ENCODE measurements at regions not wholly inside any gene's neighbourhood (a gene's known extent, or its start where the extent isn't known, plus 50 kb on each side); places are given as distances from the start of the nearest gene placed in this dataset.
A peak's percentile ranks its signal among the peaks of the same experiment; 100 is the strongest.
"Not testable (repeated sequence)": the region's sequence is repeated elsewhere in the genome, so short reads cannot be mapped to it uniquely, and the experiment has no call there.

DNA sequence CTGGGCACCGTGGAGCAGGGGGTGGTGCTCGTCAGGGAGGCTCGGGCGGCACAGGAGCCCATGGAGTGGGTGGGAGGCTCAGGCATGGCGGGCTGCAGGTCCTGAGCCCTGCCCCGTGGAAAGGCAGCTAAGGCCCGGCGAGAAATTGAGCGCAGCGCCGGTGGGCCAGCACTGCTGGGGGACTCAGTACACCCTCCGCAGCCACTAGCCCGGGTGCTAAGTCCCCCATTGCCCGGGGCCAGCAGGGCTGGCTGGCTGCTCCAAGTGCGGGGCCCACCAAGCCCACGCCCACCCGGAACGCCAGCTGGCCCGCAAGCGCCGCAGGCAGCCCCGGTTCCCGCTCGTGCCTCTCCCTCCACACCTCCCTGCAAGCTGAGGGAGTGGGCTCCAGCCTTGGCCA is 216.3 kb downstream of the RAP2B start:
- not testable (repeated sequence) for DNase-seq

DNA sequence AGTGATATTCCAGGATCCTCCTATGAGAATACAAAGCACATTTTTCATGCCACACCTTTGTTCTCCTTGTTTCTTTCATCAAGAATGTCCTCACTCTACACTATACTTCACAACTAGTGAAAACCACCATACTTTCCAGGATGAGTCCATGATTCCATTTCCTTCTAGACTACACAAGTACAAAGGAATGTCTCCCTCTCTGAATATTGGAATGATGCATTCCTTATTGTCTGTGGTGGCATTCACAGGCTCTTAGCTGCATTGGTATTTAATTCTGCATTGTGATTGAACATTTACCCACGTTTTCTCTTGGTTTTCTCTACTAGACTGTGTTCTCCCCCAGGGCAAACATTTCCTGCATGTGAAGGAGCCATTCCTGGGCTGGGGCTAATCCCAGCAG is 217.5 kb downstream of the RAP2B start:
- no peak for DNase-seq

DNA sequence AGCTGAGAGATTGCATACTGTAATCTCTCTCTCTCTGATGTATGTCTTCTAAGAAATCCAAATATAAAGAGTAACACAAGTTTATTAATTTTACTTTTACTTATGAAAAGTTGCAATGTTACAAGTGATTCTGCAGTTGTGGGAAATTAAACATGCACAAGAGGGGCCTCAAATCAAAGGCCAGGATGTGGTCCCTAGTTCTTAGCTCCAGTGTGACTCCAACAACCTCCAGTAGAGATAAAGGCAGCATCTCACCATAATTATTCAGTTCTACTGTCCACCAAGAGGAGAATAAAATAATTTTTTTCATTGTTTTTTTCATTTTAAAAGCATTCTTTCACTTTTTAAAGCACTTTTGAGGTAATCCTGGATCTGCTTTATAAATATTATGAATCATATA is 223.3 kb downstream of the RAP2B start:
- no peak for DNase-seq

DNA sequence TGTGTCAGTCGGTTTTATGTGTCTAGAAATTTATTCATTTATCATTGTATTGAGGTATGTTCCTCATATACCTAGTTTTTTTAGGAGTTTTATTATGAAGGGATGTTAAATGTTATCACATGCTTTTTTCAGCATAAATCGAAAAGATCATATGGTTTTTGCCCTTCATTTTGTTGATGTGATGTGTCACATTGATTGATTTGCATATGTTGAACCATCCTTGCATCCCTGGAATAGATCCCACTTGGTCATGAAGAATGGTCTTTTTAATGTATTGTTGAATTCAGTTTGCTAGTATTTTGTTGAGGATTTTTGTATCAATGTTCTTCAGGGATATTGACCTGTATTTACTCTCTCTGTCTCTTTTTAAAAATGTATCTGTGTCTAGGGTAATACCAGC is 230.3 kb downstream of the RAP2B start:
- DNase-seq, result no peak

DNA sequence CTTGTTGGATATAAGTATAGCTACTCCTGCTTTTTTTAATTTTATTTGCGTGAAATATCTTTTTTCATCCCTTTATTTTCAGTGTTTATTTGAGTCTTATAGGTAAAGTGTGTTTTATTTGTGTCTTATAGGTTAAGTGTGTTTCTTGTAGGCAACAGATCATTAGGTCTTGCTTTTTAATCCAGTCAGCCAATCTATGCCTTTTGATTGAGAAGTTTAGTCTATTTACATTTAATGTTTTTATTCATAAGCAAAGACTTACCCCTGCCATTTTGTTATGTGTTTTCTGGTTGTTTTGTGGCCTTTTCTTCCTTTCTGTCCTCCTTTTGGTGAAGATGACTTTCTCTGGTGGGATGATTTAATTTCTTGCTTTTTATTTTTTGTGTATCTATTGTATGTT is 232.0 kb downstream of the RAP2B start:
- no peak for DNase-seq

DNA sequence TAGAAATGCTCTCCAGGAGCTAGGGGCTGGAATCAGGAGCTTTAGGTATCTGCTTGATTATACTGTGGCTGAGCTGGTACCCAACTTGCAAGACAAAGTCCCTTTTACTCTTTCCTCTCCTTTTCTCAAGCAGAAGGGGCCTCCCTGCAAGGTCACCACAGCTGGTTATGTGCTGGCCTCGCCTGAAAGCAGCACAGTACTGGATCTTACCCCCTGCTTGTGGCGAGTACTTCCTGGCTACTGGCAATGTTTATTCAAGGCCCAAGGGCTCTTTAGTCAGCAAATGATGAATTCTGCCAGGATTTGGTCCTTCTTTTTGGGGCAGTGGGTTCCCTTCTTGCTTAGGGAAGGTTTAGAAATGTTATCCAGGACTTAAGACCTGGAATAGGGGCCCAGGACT is 234.6 kb downstream of the RAP2B start:
- DNase-seq, result no peak

DNA sequence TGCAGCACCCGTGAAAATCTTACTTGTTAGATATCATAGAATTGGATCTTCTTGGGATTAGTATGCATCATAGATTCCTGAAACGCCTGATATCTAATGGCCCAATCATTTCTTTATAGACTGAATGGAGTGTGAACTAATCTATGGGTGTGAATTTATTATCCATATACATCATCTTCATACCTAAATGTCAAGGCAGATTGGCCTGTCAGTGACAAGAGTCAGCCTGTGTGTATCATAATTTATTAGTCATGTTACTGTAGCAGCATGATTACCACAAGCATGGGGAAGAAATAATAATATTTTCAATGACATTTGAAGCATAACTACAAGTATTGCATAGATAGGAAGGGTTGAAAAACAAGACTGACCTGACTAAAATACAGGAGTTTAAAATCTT is 235.8 kb downstream of the RAP2B start:
- DNase-seq, result no peak

DNA sequence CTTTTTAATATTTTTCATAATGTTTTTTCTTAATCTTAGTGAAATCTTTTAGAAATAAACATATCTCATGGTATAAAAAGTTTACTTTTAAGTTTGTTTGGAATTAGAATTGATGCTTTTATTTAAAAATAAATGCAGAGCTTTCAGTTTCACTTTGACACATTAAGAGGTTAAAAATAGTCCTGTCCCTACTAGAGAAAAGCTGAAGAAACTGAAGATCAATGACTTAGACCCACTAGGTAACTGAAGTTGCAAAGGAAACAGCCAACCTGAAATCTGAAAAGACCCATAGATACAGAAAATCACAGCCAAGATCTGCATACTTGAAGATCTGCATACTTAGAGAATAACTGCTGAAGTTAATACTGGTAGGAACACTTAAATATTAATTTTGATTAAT is 237.6 kb downstream of the RAP2B start:
- no peak for DNase-seq

DNA sequence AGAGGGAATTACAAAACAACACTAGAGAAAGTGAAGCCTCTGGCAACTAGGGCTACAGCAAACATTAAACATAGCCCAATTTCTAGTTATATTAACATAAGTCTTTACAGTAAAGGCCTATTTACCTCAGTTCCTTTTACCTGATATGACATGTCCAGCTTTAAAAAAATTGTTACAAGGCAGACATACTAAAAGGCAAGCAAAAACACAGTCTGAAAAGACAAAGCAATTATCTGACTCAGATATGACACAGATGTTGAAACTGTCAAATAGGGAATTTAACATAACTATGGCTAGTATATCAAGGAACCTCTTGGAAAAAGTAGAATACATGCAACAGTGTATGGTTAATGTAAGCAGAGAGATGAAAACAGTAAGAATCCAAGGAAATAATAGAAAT is 238.6 kb downstream of the RAP2B start:
- no peak for DNase-seq

DNA sequence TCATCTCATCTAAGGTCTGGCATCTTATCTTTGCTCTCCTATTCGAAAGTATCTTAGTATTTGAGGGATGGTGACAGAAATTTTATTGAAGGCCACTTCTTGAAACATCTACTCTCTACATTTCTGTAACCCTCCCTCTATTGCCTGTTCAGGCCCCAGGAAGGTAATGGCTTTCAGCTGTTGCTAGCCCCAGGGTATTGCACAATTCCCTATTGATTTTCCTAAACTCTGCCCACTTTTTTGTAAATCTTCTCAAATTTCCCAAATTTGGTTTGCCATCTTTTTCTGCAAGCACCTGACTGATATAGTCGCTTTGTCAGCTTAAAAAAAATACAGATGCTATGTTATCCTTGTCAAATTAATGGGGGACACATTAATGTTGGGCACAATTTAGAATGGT is 242.1 kb downstream of the RAP2B start:
- DNase-seq, result no peak

DNA sequence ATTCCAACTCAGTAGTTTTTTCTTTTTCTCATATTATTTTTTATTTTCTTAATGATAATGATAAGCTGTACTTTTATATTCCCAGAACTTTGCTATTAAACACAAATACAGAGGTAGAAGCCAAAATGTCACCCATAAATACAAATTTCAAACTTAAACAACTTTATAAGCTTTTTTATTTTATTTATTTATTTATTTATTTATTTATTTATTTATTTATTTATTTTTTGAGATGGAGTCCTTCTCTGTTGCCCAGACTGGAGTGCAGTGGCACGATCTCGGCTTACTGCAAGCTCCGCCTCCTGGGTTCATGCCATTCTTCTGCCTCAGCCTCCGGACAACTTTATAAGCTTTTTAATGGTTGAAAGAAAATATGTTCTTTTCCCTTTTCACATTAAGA is 243.3 kb downstream of the RAP2B start:
- DNase-seq, result not testable (repeated sequence)

DNA sequence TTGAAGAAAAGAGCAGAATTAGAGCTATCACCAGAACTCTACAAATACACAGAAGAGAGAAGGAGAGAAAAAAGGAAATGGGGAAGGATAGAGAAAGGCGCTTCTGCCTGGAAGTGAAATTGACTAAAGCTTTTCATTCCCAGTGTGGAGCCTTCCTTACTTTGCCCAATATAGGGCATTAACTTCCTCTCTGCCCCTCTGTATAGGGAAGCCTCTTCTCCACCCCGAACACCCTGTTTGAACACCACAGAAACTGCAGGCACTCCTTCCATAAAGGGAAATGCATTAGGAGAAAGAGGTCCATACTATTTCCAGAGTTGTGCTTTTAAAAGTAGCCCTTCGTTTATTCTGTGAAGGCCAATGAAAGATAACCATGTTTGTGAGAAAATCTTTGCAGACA is 248.5 kb downstream of the RAP2B start:
- no peak for DNase-seq

DNA sequence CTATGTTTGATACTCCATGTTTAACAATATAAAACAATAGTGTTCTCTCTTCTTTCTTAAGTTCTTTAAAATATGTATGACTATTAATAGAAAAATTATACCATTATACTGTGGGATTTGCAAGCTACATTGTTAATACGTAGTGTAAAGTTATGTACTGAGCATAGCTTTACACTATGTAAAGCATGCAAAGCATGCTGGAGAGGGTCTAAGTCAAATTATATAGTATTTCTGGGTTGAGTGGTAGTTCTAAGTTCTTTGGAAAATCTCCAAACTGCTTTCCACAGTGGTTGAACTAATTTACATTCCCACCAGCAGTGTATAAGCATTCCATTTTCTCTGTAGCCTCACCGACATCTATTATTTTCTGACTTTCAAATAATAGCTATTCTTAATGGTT is 253.0 kb downstream of the RAP2B start:
- no peak for DNase-seq

DNA sequence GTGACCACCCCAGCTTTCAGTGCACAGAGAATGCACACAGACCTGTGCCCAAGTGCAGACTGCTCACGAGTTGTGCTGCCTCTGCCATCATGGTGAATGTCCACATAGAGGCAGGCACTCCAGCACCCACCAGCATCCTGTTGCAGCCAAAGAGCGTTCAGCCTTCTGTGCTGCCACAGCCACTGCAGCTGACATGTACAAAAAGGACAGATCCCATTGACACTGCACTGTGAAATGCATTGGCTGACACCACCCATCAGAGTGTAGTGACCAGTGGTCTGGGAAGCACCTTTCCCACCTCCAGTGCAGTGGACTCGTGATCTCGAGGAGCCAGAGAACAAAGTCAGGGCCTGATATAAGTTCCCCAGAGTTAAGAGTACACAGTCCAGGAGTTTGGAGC is 260.3 kb downstream of the RAP2B start:
- no peak for DNase-seq

DNA sequence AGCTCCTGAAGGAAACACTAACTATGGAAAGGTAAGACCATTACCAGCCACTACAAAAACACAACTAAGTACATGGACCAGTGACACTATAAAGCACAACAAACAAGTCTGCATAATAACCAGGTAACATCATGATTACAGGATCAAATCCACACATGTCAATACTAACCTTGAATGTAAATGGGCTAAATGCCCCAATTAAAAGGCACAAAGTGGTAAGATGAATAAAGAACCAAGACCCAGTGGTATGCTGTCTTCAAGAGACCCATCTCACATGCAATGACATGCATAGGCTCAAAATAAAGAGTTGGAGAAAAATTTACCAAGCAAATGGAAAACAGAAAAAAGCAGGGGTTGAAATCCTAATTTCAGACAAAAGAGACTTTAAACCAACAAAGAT is 261.8 kb downstream of the RAP2B start:
- DNase-seq, result not testable (repeated sequence)

DNA sequence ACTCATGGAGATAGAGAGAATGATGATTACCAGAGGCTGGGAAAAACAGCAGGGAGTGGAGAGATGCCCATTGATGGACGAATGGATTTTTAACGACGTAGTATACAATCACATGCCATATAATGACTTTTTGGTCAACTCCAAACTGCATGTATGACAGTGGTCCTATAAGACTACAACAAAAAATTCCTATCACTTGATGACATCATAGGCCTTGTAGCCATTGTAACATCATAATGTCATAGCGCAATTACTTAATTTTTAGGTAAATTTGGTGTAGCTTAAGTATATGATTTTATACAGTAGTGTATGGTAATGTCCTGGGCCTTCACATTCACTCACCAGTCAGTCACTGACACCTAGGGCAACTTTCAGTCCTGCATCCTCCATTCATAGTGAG is 264.3 kb downstream of the RAP2B start:
- no peak for DNase-seq

DNA sequence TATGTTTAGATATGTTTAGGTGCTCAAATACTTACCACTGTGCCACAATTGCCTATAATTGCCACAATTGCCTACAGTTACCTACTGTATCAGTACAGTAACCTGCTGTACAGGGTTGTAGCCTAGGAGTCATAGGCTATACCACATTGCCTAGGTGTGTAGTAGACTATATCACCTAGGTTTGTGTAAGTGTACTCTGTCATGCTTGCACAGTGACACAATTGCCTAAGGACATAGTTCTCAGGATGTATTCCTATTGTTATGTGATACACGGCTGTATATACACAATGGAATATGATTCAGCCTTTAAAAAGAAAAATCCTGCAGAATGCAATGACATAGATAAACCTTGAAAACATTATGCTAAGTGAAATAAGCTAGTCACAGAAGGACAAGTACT is 264.8 kb downstream of the RAP2B start:
- no peak for DNase-seq

DNA sequence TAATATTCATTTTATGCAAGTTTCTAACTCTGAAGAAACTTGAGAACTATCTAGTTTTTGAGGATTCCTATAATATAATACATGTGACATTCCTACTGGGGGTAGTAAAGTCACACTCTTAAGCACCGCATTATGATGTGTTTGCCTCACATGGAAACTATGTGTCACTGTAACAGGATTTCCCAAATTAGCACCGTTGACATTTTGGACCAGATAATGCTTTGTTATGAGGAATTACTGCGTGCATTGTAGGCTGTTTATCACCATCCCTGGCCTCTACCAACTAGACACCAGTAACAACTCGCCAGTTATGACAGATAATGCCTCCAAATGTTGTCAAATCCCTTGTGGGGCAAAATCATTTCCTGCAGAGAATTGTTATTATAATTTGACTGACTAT is 267.8 kb downstream of the RAP2B start:
- DNase-seq, result no peak

DNA sequence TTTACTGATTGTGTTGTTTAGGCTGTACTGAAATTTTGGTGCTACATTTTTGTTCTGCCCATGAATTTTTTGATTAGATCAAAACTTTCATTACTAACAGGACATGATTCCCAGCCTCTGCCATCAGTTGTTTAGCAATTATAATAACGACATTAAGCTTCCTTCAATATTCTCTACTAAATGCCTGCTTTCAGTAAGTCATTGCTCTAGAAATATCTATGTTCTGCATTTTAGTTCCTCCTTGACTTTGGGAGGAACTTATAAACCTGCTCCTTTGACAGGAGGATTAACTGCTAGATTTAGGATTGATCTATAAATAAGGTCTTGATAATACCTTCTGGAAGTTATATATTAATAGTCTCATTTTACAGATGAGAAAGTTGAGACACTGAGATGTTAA is 269.1 kb downstream of the RAP2B start:
- DNase-seq, result no peak

DNA sequence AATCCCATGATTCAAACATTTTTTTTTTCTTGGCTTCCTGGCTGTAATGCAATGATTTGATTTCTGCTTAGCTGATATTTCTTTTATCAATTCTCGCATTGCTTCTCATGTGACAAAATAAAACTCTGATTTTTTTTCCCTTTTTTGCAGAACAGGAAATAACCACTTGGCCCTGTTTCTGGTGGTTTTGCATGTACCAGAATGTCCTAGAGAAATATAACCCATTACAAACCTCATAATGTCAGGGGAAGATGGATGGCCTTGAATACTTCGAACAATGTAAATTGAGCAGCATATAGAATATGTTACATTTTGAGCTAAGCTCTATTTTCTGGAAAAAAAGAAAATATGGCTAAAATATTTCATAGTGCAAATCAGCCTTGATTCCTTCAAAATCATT is 275.6 kb downstream of the RAP2B start:
- no peak for DNase-seq

DNA sequence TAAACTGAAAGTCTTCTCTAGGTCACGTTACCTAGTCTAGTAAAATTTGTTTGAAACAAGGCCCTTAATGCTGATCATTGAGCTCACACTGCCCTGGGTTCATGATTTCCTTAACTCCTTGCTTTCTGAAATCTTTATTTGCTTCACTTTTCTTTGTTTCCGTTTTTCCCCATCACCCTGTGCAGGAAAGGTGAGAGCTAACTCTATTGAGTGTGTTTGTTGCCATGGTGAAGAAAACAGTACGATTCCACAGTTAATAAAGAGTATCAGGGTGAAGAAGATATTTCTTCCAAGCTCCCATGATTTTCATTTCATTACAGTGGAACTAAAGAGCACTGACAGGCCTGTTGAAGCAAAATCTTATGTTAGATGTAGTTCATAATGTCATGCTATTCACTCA is 276.2 kb downstream of the RAP2B start:
- DNase-seq, result no peak

DNA sequence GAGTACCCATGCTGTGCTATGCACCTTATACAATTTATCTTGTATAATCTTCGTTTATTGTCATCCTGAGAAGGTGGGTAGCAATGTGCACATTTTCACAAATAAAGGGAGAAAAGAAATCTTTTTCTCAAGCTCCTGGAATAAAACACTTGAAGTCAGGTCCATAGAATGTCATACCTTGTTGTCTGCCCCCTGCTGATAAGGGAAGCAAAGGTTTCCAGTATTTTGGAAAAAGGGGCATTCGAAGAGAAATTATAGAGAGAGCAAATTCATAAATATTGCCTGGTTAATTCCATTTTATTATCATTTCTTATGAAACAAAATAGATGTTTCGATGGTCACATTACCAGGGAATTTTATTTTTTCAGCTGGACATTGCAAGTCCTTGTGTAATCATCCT is 277.8 kb downstream of the RAP2B start:
- no peak for DNase-seq

DNA sequence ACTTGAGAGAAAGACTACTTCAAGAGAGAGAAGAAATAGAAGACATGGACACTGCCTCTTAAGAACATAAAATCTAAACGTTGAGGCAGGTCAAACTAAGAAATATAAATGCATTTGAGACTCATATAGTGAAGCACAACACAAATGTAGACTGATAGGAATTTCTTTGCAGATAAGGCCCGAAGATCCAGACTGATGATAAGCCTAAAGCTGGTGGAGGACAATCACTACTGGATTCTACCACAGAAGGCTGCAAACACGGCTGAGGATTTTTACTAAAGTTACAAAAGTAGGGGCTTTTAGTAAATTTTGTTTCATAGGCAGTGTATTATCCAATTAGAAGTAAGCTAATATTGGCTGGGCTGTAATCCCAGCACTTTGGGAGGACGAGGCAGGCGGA is 278.3 kb downstream of the RAP2B start:
- DNase-seq, result no peak

DNA sequence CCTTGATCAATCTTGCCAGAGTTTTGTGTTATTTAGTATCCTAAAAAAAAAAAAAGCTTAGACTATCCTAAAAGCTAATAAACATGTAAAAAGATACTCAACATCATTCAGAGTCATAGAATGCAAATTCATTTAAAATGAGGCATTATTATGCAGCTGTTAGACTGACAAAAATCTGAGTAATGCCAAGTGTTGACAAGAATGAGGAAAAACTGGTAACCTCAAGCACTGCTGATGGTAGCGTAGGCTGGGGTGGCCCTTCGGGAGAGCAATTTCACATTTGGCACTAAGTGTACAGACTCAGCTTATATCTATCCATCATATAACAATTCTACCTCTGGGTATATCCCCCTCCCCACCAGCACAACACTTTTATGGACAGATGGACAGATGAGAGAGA is 280.4 kb downstream of the RAP2B start:
- DNase-seq, result no peak

DNA sequence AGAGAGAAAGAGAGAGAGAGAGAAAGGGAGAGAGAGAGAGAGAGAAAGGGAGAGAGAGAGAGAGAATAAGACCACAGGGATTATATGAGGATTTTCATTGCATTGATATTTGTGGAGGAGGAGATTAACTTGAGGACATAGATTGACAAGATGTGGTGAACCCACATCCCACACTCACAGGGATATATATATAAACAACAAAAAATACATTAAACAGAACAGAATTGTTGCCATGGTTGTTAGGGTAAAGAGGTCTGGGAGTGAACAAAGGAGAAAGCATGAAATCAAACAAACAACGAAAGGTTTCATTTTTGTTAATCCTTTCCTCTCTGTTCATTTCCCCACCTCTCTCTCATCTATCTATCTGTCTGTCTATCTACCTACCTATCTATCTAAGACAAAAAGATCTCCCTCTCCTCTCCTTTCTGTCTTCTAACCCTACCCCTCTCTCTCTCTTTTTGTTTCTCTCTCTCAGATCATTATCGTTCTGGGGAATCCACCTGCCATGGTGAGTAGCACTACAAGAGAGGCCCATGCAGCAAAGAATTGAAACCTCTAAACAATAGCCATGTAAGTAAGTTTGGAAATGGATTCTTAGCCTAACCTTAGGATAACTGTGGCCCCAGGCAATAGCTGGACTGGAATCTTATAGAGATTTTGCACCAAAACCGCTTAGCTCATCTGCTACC is 280.9 kb downstream of the RAP2B start:
- no peak for DNase-seq

DNA sequence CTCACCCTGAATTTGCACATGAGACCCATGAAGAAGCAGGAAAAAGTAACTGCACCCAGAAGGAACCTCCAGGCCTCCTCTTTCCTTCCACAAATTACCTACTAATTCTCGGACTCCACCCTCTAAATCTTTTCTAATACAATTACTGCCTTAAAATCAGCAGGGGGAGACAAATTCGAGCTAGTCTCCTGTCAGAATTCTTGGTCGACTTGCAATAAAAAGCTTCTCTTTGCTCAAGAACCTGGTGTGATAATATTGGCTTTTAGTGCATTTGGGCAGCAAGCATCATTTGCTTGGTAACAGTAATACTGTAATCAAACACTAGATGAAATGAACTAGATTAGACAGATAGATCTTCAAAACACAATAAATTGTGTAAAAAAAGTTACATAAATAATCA is 281.9 kb downstream of the RAP2B start:
- peak in 1 of 2 experiments; percentile 13 for DNase-seq
